Spleen (tissue), 7 donors: ENCODE measurements at regions not wholly inside any gene's neighbourhood (a gene's known extent, or its start where the extent isn't known, plus 50 kb on each side); places are given as distances from the start of the nearest gene placed in this dataset.

ENCODE experiments used
- CTCF ChIP-seq, 11 experiments: fragments of 200-600 bp in 7 of 11; fragments of 450-650 bp in 4 of 11; sonication (generic) in 4 of 11; IDR thresholded peaks in 8 of 11; conservative IDR thresholded peaks in 3 of 11; 1 replicate in 7 of 11; 2 replicates in 4 of 11; pipeline versions ENCODE4 v1.4.0 to v1.8.0; 2016 to 2021; ENCODE audit warnings: antibody characterized with exemption in 11 of 11, inconsistent platforms in 4 of 11, mild to moderate bottlenecking in 1 of 11
- POLR2A ChIP-seq, 3 donors: fragments of 450-650 bp; IDR thresholded peaks; one replicate each; pipeline ENCODE4 v1.5.1; 2017; ENCODE audit warnings: antibody characterized with exemption in 3 of 3, mild to moderate bottlenecking in 1 of 3
- donor health status: DM: no; HTN: no; CAD: no; lungs with moderate emphysema.
- donor health status: DM: no; HTN: no; CAD: no.
- donor health status: DM: no; HTN: no; CAD: no.

DNA sequence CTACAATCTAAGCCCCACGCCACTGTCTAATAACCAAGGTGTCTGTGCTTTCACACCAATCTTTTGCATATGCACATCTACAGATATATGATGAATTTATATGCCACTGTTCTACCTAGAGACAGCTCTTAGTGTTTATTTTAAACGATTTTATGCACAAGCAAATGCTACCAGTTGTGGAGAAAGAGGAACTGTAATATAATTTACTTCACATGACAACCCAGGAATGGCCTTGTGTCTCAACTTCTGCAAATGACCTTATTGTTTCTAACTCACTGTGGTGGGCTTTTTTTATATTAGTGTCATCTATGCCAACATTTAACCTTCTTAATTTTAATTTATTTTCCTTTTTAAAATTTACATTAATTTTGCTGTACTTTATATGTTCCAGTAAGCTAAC lies 531.1 kb upstream of the TLE4 start:
- TF ChIP-seq CTCF (IDR thresholded peaks at IDR 0.05 in 8 of 11, conservative IDR thresholded peaks at IDR 0.05 in 3 of 11) (no peak), POLR2A (IDR thresholded peaks at IDR 0.05) (no peak)
